Sigmoid colon (tissue), 3 donors: ENCODE measurements at regions not wholly inside any gene's neighbourhood (a gene's known extent, or its start where the extent isn't known, plus 50 kb on each side); places are given as distances from the start of the nearest gene placed in this dataset.

Experiments used
- CTCF ChIP-seq, 4 experiments: fragments of 450-650 bp in 3 of 4; fragments of 200-600 bp in 1 of 4; IDR thresholded peaks; one replicate each; pipeline ENCODE4 v1.5.1; 2016 to 2019; ENCODE audit warnings: antibody characterized with exemption in 4 of 4, mild to moderate bottlenecking in 3 of 4, moderate library complexity in 2 of 4
- POLR2A ChIP-seq, 2 donors: fragments of 450-650 bp; IDR thresholded peaks; one replicate each; pipeline ENCODE4 v1.6.1; 2016; ENCODE audit warnings: antibody characterized with exemption in 2 of 2, mild to moderate bottlenecking in 2 of 2, moderate library complexity in 2 of 2

GRCh38 chr14:48452437-48452995 lies 777.1 kb upstream of the MDGA2 start:
- TF ChIP-seq CTCF (IDR thresholded peaks at IDR 0.05): no peak
- TF ChIP-seq POLR2A (IDR thresholded peaks at IDR 0.05): no peak
